Stomach (tissue), 4 donors: ENCODE measurements at regions not wholly inside any gene's neighbourhood (a gene's known extent, or its start where the extent isn't known, plus 50 kb on each side); places are given as distances from the start of the nearest gene placed in this dataset.

ENCODE experiments used
- EP300 ChIP-seq: sonication (generic); formaldehyde crosslinking; IDR thresholded peaks from one replicate; pipeline ENCODE4 v1.6.1; 2017; ENCODE audit warnings: antibody characterized with exemption
- POLR2A ChIP-seq, 4 donors: fragments of 450-650 bp; IDR thresholded peaks; one replicate each; pipeline ENCODE4 v1.6.1; 2016; ENCODE audit warnings: antibody characterized with exemption in 4 of 4, control low read depth in 2 of 4, mild to moderate bottlenecking in 1 of 4, moderate library complexity in 1 of 4
- TF ChIP-seq, protein P1 (sequence below), 7 experiments: fragments of 450-650 bp in 4 of 7; fragments of 200-600 bp in 3 of 7; sonication (generic) in 3 of 7; IDR thresholded peaks; one replicate each; pipeline ENCODE4 v1.5.1; 2016 to 2019; ENCODE audit warnings: antibody characterized with exemption in 7 of 7, control low read depth in 2 of 7, mild to moderate bottlenecking in 1 of 7

DNA sequence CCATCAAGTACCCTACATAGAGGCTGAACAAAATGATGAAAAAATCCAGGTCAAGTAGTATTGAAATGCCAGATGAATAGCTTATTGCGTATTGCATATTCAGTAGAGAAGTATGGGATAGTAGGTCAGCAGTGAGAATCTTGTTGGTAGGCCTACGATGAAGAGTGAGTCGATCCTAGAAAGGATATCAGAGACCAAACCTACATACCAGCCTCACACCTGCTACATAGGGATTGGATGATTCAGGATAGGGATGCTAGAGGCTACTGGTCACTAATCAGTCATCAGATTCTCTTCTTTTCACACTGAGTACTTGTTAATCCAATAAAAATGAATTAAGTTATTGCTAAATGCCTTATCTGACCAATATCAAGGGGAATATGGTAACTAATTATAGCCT lies 274.5 kb downstream of the DSEL start:
- TF ChIP-seq, protein P1, sequence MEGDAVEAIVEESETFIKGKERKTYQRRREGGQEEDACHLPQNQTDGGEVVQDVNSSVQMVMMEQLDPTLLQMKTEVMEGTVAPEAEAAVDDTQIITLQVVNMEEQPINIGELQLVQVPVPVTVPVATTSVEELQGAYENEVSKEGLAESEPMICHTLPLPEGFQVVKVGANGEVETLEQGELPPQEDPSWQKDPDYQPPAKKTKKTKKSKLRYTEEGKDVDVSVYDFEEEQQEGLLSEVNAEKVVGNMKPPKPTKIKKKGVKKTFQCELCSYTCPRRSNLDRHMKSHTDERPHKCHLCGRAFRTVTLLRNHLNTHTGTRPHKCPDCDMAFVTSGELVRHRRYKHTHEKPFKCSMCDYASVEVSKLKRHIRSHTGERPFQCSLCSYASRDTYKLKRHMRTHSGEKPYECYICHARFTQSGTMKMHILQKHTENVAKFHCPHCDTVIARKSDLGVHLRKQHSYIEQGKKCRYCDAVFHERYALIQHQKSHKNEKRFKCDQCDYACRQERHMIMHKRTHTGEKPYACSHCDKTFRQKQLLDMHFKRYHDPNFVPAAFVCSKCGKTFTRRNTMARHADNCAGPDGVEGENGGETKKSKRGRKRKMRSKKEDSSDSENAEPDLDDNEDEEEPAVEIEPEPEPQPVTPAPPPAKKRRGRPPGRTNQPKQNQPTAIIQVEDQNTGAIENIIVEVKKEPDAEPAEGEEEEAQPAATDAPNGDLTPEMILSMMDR (IDR thresholded peaks at IDR 0.05): no peak
- TF ChIP-seq EP300 (no peak), POLR2A (IDR thresholded peaks at IDR 0.05) (no peak)
